ENCODE measurements at regions not wholly inside any gene's neighbourhood (a gene's known extent, or its start where the extent isn't known, plus 50 kb on each side); places are given as distances from the start of the nearest gene placed in this dataset.

DNA sequence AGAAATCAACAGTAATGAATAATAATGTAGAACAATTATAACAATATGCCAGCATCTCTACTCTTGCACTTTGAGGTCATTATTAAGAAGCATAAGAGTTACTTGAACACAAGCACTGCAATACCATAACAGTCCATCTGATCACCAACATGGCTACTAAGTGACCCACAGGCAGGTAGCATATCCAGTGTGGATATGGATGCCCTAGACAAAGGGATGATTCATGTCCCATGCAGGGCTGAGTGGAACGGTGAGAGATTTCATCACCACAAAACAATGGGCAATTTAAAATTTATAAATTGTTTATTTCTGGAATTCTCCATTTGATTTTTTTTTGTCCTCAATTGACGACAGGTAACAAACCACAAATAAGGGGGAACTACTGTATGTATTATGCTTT is 107.7 kb upstream of the TSC22D2 start:
- H3K9me3 ChIP-seq (ENCODE audit: insufficient read depth in 2 of 2, low read depth in 1 of 2, low read length in 1 of 2) = no peaks in the 10 kb centered on the region
- H3K23me2 ChIP-seq (ENCODE audit: low read depth, low read length) = no peaks in the 10 kb centered on the region; the same call in 1 of the 2 replicates
- H3K18ac ChIP-seq (ENCODE audit: extremely low read depth, low read length) = no peak overlapping the region
- H2BK12ac ChIP-seq (ENCODE audit: low read depth, low read length) = peak overlapping the region; percentile 45; the same call in 1 of the 2 replicates
- no peak overlapping the region for H2BK120ac ChIP-seq (replicated peaks; ENCODE audit: low read depth, low read length)
- no peak overlapping the region for H3K56ac ChIP-seq (replicated peaks; ENCODE audit: insufficient read length, low read depth, low read length)
- no peaks in the 10 kb centered on the region for H3K27me3 ChIP-seq (replicated peaks in 1 of 4; ENCODE audit: control insufficient read depth in 3 of 4, extremely low read depth in 1 of 4, insufficient read depth in 3 of 4, low read length in 3 of 4)
- H3K4ac ChIP-seq (replicated peaks; ENCODE audit: insufficient read length, low read depth, low read length) = no peak overlapping the region
- H2BK15ac ChIP-seq (ENCODE audit: low read length) = no peak overlapping the region
- H3K36me3 ChIP-seq (ENCODE audit: control insufficient read depth in 2 of 4, insufficient read depth in 4 of 4, low read length in 3 of 4) = no peaks in the 10 kb centered on the region
- no peak overlapping the region for H2AFZ ChIP-seq (ENCODE audit: low read length)
- H3K9ac ChIP-seq (replicated peaks in 1 of 4; ENCODE audit: extremely low read depth in 1 of 4, low read depth in 3 of 4, low read length in 3 of 4) = no peak overlapping the region
- CTCF ChIA-PET (ENCODE audit: partially characterized antibody) = interaction anchor here (0.6 to 2.8 kb wide), 4 partner anchors 10 to 34 kb away, joined by 3 to 11 read pairs (median 4); no protein-coding TSS in a partner anchor
- no peak overlapping the region for H2BK5ac ChIP-seq (ENCODE audit: low read depth, low read length)
- no peak overlapping the region for H4K8ac ChIP-seq (ENCODE audit: extremely low read depth, insufficient read depth, low read length)
- no peak overlapping the region for H4K5ac ChIP-seq (ENCODE audit: insufficient read length, low read depth, low read length)
- no peak overlapping the region for H2AK5ac ChIP-seq (ENCODE audit: low read depth, low read length)
- H3K14ac ChIP-seq (ENCODE audit: insufficient read length) = no peak overlapping the region
- no peaks in the 10 kb centered on the region for H3K79me1 ChIP-seq (ENCODE audit: low read depth, low read length)
- no peak overlapping the region for H4K91ac ChIP-seq (replicated peaks; ENCODE audit: insufficient read length, low read length)
- no peak overlapping the region for H2BK20ac ChIP-seq (ENCODE audit: low read length)
- DNase-seq (ENCODE audit: low read depth in 1 of 2, low spot score in 2 of 2) = no peak
- POLR2A ChIA-PET (ENCODE audit: partially characterized antibody) = no interaction called here
- 74% methylated on average over 2 of the region's 2 CpGs; no CpG with 5 or more reads in 1 of the 2 experiments for WGBS, 2 experiments (ENCODE audit: extremely low coverage in 1 of 2, insufficient coverage in 1 of 2, insufficient read length in 1 of 2, insufficient replicate concordance in 2 of 2, low coverage in 1 of 2, low lambda C conversion rate in 2 of 2, missing lambda C conversion rate in 1 of 2)
- no peak overlapping the region for H3K4me3 ChIP-seq (ENCODE audit: extremely low read depth in 1 of 4, insufficient read depth in 2 of 4, low read depth in 3 of 4, low read length in 4 of 4)
- FAIRE-seq = no peak
- no peak for TF ChIP-seq BACH1 (IDR thresholded peaks at IDR 0.05; ENCODE audit: low read length)
- TF ChIP-seq SP2 (IDR thresholded peaks at IDR 0.05; ENCODE audit: low read length) = no peak
- TF ChIP-seq NRF1 (IDR thresholded peaks at IDR 0.05; ENCODE audit: low read depth, low read length) = no peak
- TF ChIP-seq GABPA (IDR thresholded peaks at IDR 0.05; ENCODE audit: borderline replicate concordance, insufficient read depth, low read length) = no peak
- no peak for TF ChIP-seq SUZ12 (IDR thresholded peaks at IDR 0.05; ENCODE audit: low read length)
- TF ChIP-seq ASH2L (IDR thresholded peaks at IDR 0.05; ENCODE audit: low read length) = no peak
- peaks cover 0 to 5% (median 3%) of the 10 kb centered on the region in 4 experiments; a peak in 3 of 7 replicates for H3K4me1 ChIP-seq (replicated peaks in 1 of 4; ENCODE audit: control insufficient read depth in 3 of 4, insufficient read depth in 4 of 4, low read length in 3 of 4)
- H3K4me2 ChIP-seq (ENCODE audit: insufficient read depth in 1 of 2, low read depth in 2 of 2, low read length in 2 of 2) = no peak overlapping the region
- H3K79me2 ChIP-seq (ENCODE audit: control insufficient read depth in 1 of 2, insufficient read depth in 2 of 2, low read length in 2 of 2) = no peaks in the 10 kb centered on the region
- no peak overlapping the region for H3K27ac ChIP-seq (ENCODE audit: low read depth, low read length)
- H3K23ac ChIP-seq (ENCODE audit: insufficient read length) = no peak overlapping the region
- no peaks in the 10 kb centered on the region for H4K20me1 ChIP-seq (replicated peaks in 1 of 2; ENCODE audit: control insufficient read depth in 1 of 2, insufficient read depth in 2 of 2, low read length in 2 of 2)
